ENCODE measurements at regions not wholly inside any gene's neighbourhood (a gene's known extent, or its start where the extent isn't known, plus 50 kb on each side); places are given as distances from the start of the nearest gene placed in this dataset.

DNA sequence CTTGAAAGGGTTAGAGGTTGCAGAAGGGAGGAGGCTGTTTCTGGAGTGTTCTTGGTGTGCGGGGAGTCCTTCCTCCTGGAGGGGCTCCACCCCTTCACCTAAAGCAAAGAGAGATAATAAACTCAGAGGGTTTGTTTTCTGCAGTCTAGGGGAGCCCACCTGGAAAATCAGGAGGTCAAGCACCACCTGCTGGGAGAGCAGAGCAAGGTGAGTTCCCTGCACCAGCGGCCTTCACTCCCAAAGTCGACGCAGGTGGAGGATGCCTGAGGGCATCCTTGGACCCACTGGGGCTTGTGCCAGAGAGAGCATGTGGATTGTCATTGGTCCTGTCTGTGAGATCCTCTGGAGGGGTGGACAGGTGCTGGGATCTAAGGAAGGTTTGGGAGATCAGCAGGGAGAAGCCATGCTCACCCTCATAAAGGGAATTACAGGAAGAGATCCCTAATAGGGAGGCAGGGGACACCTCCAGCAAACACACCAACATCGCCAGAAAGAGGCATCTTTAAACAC is 116.7 kb downstream of the KCNF1 start:
- intact Hi-C loops (cut with micrococcal nuclease; ENCODE audit: unreplicated experiment) = no loop called here
- TF ChIP-seq, protein P1, sequence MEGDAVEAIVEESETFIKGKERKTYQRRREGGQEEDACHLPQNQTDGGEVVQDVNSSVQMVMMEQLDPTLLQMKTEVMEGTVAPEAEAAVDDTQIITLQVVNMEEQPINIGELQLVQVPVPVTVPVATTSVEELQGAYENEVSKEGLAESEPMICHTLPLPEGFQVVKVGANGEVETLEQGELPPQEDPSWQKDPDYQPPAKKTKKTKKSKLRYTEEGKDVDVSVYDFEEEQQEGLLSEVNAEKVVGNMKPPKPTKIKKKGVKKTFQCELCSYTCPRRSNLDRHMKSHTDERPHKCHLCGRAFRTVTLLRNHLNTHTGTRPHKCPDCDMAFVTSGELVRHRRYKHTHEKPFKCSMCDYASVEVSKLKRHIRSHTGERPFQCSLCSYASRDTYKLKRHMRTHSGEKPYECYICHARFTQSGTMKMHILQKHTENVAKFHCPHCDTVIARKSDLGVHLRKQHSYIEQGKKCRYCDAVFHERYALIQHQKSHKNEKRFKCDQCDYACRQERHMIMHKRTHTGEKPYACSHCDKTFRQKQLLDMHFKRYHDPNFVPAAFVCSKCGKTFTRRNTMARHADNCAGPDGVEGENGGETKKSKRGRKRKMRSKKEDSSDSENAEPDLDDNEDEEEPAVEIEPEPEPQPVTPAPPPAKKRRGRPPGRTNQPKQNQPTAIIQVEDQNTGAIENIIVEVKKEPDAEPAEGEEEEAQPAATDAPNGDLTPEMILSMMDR (conservative IDR thresholded peaks at IDR 0.05; ENCODE audit: low read depth, low read length) = no peak
- no peak for TF ChIP-seq EZH2 (IDR thresholded peaks at IDR 0.05; ENCODE audit: borderline replicate concordance, low read depth, low read length, poor library complexity, severe bottlenecking)
- Histone ChIP-seq H3K4me3 (ENCODE audit: low read depth, low read length, poor library complexity, severe bottlenecking) (no peak overlapping the region), H3K9me3 (ENCODE audit: low read depth, low read length, poor library complexity, severe bottlenecking) (no peaks in the 10 kb centered on the region), H3K27me3 (replicated peaks; ENCODE audit: insufficient read depth, low read depth, low read length, poor library complexity) (peaks cover 14% of the 10 kb centered on the region), H3K27ac (ENCODE audit: low read depth, low read length, poor library complexity, severe bottlenecking) (no peak overlapping the region), H3K4me1 (ENCODE audit: insufficient read depth, low read length, poor library complexity, severe bottlenecking) (peaks cover 7% of the 10 kb centered on the region), H3K36me3 (ENCODE audit: insufficient read depth, low read length, poor library complexity, severe bottlenecking) (no peaks in the 10 kb centered on the region)
- BruUV-seq (replicated peaks) = no TSS peak
- ChIA-PET POLR2A (ENCODE audit: low non-redundant PET) (no interaction called here), CTCF (interaction anchor here (0.9 kb wide), 1 partner anchor 193 kb away, joined by 3 read pairs; no protein-coding TSS in a partner anchor)
- DNase-seq (ENCODE audit: low spot score) = no peak

DNA sequence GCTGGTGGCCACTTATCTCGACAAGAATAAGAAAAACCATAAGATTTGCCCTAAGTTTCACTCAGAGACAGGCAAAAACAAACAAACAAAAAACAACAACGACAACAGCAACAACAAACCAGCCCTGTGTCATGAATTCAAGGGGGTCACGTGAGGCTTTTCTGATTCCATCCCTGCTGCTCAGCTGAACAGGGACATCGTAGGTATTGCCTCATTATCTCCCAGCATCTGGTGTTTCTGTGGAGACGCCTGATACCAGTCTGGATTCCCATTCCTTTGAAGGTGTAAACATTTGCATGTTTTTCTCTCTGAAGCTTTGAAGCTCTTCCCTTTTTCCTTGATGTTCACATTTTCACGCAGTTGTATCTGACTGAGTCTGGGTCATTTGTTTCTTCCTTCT is 117.4 kb downstream of the KCNF1 start:
- no peak for TF ChIP-seq EZH2 (IDR thresholded peaks at IDR 0.05; ENCODE audit: borderline replicate concordance, low read depth, low read length, poor library complexity, severe bottlenecking)
- TF ChIP-seq, protein P1 (conservative IDR thresholded peaks at IDR 0.05; ENCODE audit: low read depth, low read length) = no peak
- ChIA-PET CTCF (interaction anchor here (0.9 kb wide), 1 partner anchor 194 kb away, joined by 3 read pairs; no protein-coding TSS in a partner anchor), POLR2A (ENCODE audit: low non-redundant PET) (no interaction called here)
- Histone ChIP-seq H3K9me3 (ENCODE audit: low read depth, low read length, poor library complexity, severe bottlenecking) (no peaks in the 10 kb centered on the region), H3K27ac (ENCODE audit: low read depth, low read length, poor library complexity, severe bottlenecking) (no peak overlapping the region), H3K27me3 (replicated peaks; ENCODE audit: insufficient read depth, low read depth, low read length, poor library complexity) (peaks cover 14% of the 10 kb centered on the region), H3K4me1 (ENCODE audit: insufficient read depth, low read length, poor library complexity, severe bottlenecking) (peaks cover under 1% of the 10 kb centered on the region), H3K4me3 (ENCODE audit: low read depth, low read length, poor library complexity, severe bottlenecking) (no peak overlapping the region), H3K36me3 (ENCODE audit: insufficient read depth, low read length, poor library complexity, severe bottlenecking) (no peaks in the 10 kb centered on the region)
- intact Hi-C loops (cut with micrococcal nuclease; ENCODE audit: unreplicated experiment) = no loop called here
- no TSS peak for BruUV-seq (replicated peaks)
- no peak for DNase-seq (ENCODE audit: low spot score)

DNA sequence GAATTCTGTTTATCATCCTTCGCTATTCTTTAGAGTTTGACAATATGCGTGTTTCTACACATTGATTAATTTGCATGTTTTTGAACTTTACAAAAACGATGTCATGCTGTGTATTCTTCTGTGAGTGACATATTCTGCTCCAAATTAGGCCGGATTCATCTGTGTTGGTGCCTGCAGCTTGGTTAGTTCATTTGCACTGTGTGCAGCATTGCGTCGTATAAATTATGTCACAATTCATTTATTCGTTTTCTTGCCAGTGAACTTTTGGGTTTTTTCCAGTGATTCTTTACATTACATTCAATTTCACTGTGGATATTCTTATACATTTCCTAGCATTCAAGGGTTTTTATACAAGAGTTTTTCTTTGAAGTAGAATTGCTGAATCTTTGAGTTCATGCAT is 118.3 kb downstream of the KCNF1 start:
- intact Hi-C loops (cut with micrococcal nuclease; ENCODE audit: unreplicated experiment) = no loop called here
- Histone ChIP-seq H3K9me3 (ENCODE audit: low read depth, low read length, poor library complexity, severe bottlenecking) (no peaks in the 10 kb centered on the region), H3K27me3 (replicated peaks; ENCODE audit: insufficient read depth, low read depth, low read length, poor library complexity) (peaks cover 14% of the 10 kb centered on the region), H3K36me3 (ENCODE audit: insufficient read depth, low read length, poor library complexity, severe bottlenecking) (no peaks in the 10 kb centered on the region), H3K4me3 (ENCODE audit: low read depth, low read length, poor library complexity, severe bottlenecking) (no peak overlapping the region), H3K27ac (ENCODE audit: low read depth, low read length, poor library complexity, severe bottlenecking) (no peak overlapping the region), H3K4me1 (ENCODE audit: insufficient read depth, low read length, poor library complexity, severe bottlenecking) (no peaks in the 10 kb centered on the region)
- no peak for TF ChIP-seq EZH2 (IDR thresholded peaks at IDR 0.05; ENCODE audit: borderline replicate concordance, low read depth, low read length, poor library complexity, severe bottlenecking)
- TF ChIP-seq, protein P1 (conservative IDR thresholded peaks at IDR 0.05; ENCODE audit: low read depth, low read length) = no peak
- POLR2A ChIA-PET (ENCODE audit: low non-redundant PET) = no interaction called here
- no peak for DNase-seq (ENCODE audit: low spot score)
- CTCF ChIA-PET = no interaction called here
- no TSS peak for BruUV-seq (replicated peaks)
